GM23338 (cell line): ENCODE measurements at regions not wholly inside any gene's neighbourhood (a gene's known extent, or its start where the extent isn't known, plus 50 kb on each side); places are given as distances from the start of the nearest gene placed in this dataset.

Source experiments
- ATAC-seq: fragments of 200-7000 bp; cut with Tn5 transposase; 3 replicates; pipeline ENCODE4 v1.9.1; 2020
- DNase-seq: peaks from one replicate; pipeline ENCODE4 v3.0.0-alpha.2; 2015; ENCODE audit warnings: low spot score
- H2AFZ ChIP-seq: fragments of 200-600 bp; sonication (generic); 2 replicates; pipeline ENCODE4 v1.8.0; 2016; ENCODE audit warnings: antibody characterized with exemption, mild to moderate bottlenecking, moderate library complexity
- H3F3A ChIP-seq: fragments of 200-600 bp; sonication (generic); replicated peaks from 2 replicates; pipeline ENCODE4 v1.8.0; 2017; ENCODE audit warnings: antibody characterized with exemption, mixed run types, low read depth
- H3K27ac ChIP-seq: fragments of 200-600 bp; sonication (generic); 2 replicates; pipeline ENCODE4 v1.6.1; 2016; ENCODE audit warnings: low read depth
- H3K27me3 ChIP-seq: fragments of 200-600 bp; sonication (generic); 2 replicates; pipeline ENCODE4 v1.8.0; 2016; ENCODE audit warnings: mild to moderate bottlenecking, mixed run types, moderate library complexity; ENCODE audit not compliant: insufficient read depth
- H3K36me3 ChIP-seq: fragments of 200-600 bp; sonication (generic); 2 replicates; pipeline ENCODE4 v1.8.0; 2016; ENCODE audit warnings: mild to moderate bottlenecking; ENCODE audit not compliant: insufficient read depth
- H3K4me1 ChIP-seq: fragments of 200-600 bp; sonication (generic); 2 replicates; pipeline ENCODE4 v1.8.0; 2016; ENCODE audit warnings: mild to moderate bottlenecking, moderate library complexity; ENCODE audit not compliant: insufficient read depth
- H3K4me2 ChIP-seq: fragments of 200-600 bp; sonication (generic); 2 replicates; pipeline ENCODE4 v1.7.1; 2017; ENCODE audit warnings: mixed run types
- H3K4me3 ChIP-seq: fragments of 200-600 bp; sonication (generic); 2 replicates; pipeline ENCODE4 v1.6.1; 2016; ENCODE audit warnings: mixed run types
- H3K79me2 ChIP-seq: fragments of 200-600 bp; sonication (generic); replicated peaks from 2 replicates; pipeline ENCODE4 v1.8.0; 2017; ENCODE audit warnings: mild to moderate bottlenecking; ENCODE audit not compliant: insufficient read depth
- H3K9me2 ChIP-seq: fragments of 200-600 bp; sonication (generic); 2 replicates; pipeline ENCODE4 v1.8.0; 2017; ENCODE audit not compliant: insufficient read depth
- H4K20me1 ChIP-seq: fragments of 200-600 bp; sonication (generic); replicated peaks from 2 replicates; pipeline ENCODE4 v1.8.0; 2017; ENCODE audit warnings: mild to moderate bottlenecking; ENCODE audit not compliant: insufficient read depth
- H3K27ac Mint-ChIP-seq: 2 replicates; pipeline ENCODE4 v1.8.0; 2020; ENCODE audit warnings: inconsistent platforms, mild to moderate bottlenecking, moderate library complexity, mixed read lengths
- H3K27me3 Mint-ChIP-seq: 3 replicates; pipeline ENCODE4 v1.8.0; 2022; ENCODE audit warnings: low read depth, mild to moderate bottlenecking, moderate library complexity, mixed read lengths, inconsistent platforms; ENCODE audit not compliant: insufficient read depth, poor library complexity
- H3K36me3 Mint-ChIP-seq: 3 replicates; pipeline ENCODE4 v1.8.0; 2021; ENCODE audit warnings: low read depth, mild to moderate bottlenecking, inconsistent platforms, moderate library complexity, mixed read lengths
- H3K4me1 Mint-ChIP-seq: 3 replicates; pipeline ENCODE4 v1.8.0; 2020; ENCODE audit warnings: mild to moderate bottlenecking, inconsistent platforms, mixed read lengths
- H3K4me3 Mint-ChIP-seq: 3 replicates; pipeline ENCODE4 v1.8.0; 2021; ENCODE audit warnings: moderate library complexity, mild to moderate bottlenecking, inconsistent platforms, mixed read lengths
- H3K9me3 Mint-ChIP-seq: 3 replicates; pipeline ENCODE4 v1.8.0; 2020; ENCODE audit warnings: moderate library complexity, mild to moderate bottlenecking, inconsistent platforms, mixed read lengths
- EZH2phosphoT487 ChIP-seq: fragments of 200-600 bp; sonication (generic); IDR thresholded peaks from one replicate; pipeline ENCODE4 v1.8.1; 2018; ENCODE audit warnings: antibody characterized with exemption; ENCODE audit not compliant: unreplicated experiment
- ZNF114 ChIP-seq: fragments of 250-450 bp; sonication (Bioruptor Pico); IDR thresholded peaks from 2 replicates; pipeline ENCODE4 v1.5.0; 2020; ENCODE audit warnings: mild to moderate bottlenecking, moderate library complexity
- ZNF331 ChIP-seq: fragments of 250-450 bp; sonication (Bioruptor Pico); IDR thresholded peaks from 2 replicates; pipeline ENCODE4 v1.5.0; 2020; ENCODE audit warnings: low read depth, mild to moderate bottlenecking, moderate library complexity
- TF ChIP-seq, protein P1 (sequence below): fragments of 250-450 bp; sonication (Bioruptor Pico); IDR thresholded peaks from 2 replicates; pipeline ENCODE4 v1.5.0; 2020; ENCODE audit warnings: mild to moderate bottlenecking, moderate library complexity
- TF ChIP-seq, protein P2 (sequence below), 2 experiments: fragments of 200-600 bp in 1 of 2; sonication (generic) in 1 of 2; conservative IDR thresholded peaks; 2 replicates each; pipeline versions ENCODE4 v1.5.1 to v1.6.1; 2016 to 2017; ENCODE audit warnings: antibody characterized with exemption in 2 of 2, low read depth in 2 of 2, mild to moderate bottlenecking in 2 of 2, moderate library complexity in 1 of 2

DNA sequence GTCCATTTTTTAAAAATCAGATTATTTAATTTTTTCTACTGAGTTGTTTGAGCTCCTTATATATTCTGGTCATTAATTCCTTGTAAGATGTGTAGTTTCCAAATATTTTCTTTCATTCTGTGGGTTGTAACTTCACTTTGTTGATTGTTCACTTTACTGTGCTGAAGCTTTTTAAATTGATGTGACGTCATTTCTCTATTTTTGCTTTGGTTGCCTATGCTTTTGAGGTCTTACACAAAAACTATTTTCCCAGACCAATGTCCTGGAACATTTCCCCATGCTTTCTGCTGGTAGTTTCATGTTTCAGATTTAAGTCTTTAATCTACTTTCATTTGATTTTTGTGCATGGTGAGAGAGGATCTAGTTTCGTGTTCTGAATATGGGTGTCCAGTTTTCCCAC lies 753.6 kb downstream of the TRIML1 start:
- H3K27ac ChIP-seq, result no peak overlapping the region
- no peak overlapping the region for H3K4me3 Mint-ChIP-seq
- H3K4me1 ChIP-seq, result no peaks in the 10 kb centered on the region
- H3F3A ChIP-seq, result no peaks in the 10 kb centered on the region
- H3K79me2 ChIP-seq, result no peaks in the 10 kb centered on the region
- no peaks in the 10 kb centered on the region for H4K20me1 ChIP-seq
- no peak overlapping the region for H3K4me2 ChIP-seq
- no peaks in the 10 kb centered on the region for H3K4me1 Mint-ChIP-seq
- TF ChIP-seq, protein P1, sequence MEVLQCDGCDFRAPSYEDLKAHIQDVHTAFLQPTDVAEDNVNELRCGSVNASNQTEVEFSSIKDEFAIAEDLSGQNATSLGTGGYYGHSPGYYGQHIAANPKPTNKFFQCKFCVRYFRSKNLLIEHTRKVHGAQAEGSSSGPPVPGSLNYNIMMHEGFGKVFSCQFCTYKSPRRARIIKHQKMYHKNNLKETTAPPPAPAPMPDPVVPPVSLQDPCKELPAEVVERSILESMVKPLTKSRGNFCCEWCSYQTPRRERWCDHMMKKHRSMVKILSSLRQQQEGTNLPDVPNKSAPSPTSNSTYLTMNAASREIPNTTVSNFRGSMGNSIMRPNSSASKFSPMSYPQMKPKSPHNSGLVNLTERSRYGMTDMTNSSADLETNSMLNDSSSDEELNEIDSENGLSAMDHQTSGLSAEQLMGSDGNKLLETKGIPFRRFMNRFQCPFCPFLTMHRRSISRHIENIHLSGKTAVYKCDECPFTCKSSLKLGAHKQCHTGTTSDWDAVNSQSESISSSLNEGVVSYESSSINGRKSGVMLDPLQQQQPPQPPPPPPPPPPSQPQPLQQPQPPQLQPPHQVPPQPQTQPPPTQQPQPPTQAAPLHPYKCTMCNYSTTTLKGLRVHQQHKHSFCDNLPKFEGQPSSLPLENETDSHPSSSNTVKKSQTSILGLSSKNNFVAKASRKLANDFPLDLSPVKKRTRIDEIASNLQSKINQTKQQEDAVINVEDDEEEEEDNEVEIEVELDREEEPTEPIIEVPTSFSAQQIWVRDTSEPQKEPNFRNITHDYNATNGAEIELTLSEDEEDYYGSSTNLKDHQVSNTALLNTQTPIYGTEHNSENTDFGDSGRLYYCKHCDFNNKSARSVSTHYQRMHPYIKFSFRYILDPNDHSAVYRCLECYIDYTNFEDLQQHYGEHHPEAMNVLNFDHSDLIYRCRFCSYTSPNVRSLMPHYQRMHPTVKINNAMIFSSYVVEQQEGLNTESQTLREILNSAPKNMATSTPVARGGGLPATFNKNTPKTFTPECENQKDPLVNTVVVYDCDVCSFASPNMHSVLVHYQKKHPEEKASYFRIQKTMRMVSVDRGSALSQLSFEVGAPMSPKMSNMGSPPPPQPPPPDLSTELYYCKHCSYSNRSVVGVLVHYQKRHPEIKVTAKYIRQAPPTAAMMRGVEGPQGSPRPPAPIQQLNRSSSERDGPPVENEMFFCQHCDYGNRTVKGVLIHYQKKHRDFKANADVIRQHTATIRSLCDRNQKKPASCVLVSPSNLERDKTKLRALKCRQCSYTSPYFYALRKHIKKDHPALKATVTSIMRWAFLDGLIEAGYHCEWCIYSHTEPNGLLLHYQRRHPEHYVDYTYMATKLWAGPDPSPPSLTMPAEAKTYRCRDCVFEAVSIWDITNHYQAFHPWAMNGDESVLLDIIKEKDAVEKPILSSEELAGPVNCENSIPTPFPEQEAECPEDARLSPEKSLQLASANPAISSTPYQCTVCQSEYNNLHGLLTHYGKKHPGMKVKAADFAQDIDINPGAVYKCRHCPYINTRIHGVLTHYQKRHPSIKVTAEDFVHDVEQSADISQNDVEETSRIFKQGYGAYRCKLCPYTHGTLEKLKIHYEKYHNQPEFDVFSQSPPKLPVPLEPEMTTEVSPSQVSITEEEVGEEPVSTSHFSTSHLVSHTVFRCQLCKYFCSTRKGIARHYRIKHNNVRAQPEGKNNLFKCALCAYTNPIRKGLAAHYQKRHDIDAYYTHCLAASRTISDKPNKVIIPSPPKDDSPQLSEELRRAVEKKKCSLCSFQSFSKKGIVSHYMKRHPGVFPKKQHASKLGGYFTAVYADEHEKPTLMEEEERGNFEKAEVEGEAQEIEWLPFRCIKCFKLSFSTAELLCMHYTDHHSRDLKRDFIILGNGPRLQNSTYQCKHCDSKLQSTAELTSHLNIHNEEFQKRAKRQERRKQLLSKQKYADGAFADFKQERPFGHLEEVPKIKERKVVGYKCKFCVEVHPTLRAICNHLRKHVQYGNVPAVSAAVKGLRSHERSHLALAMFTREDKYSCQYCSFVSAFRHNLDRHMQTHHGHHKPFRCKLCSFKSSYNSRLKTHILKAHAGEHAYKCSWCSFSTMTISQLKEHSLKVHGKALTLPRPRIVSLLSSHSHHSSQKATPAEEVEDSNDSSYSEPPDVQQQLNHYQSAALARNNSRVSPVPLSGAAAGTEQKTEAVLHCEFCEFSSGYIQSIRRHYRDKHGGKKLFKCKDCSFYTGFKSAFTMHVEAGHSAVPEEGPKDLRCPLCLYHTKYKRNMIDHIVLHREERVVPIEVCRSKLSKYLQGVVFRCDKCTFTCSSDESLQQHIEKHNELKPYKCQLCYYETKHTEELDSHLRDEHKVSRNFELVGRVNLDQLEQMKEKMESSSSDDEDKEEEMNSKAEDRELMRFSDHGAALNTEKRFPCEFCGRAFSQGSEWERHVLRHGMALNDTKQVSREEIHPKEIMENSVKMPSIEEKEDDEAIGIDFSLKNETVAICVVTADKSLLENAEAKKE, result no peak
- TF ChIP-seq, protein P2, sequence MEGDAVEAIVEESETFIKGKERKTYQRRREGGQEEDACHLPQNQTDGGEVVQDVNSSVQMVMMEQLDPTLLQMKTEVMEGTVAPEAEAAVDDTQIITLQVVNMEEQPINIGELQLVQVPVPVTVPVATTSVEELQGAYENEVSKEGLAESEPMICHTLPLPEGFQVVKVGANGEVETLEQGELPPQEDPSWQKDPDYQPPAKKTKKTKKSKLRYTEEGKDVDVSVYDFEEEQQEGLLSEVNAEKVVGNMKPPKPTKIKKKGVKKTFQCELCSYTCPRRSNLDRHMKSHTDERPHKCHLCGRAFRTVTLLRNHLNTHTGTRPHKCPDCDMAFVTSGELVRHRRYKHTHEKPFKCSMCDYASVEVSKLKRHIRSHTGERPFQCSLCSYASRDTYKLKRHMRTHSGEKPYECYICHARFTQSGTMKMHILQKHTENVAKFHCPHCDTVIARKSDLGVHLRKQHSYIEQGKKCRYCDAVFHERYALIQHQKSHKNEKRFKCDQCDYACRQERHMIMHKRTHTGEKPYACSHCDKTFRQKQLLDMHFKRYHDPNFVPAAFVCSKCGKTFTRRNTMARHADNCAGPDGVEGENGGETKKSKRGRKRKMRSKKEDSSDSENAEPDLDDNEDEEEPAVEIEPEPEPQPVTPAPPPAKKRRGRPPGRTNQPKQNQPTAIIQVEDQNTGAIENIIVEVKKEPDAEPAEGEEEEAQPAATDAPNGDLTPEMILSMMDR (conservative IDR thresholded peaks at IDR 0.05; ENCODE audit: low read depth in 2 of 2), result no peak
- TF ChIP-seq EZH2phosphoT487, result no peak
- TF ChIP-seq ZNF331 (CRISPR knock-in tag), result no peak
- no peaks in the 10 kb centered on the region for H3K36me3 ChIP-seq
- ATAC-seq, result no peak
- H3K4me3 ChIP-seq, result no peak overlapping the region
- no peaks in the 10 kb centered on the region for H3K27me3 Mint-ChIP-seq
- no peaks in the 10 kb centered on the region for H3K9me2 ChIP-seq
- no peak for DNase-seq
- H3K27me3 ChIP-seq, result no peaks in the 10 kb centered on the region
- peaks cover 9% of the 10 kb centered on the region for H3K9me3 Mint-ChIP-seq
- peaks cover 6% of the 10 kb centered on the region; the same call in 1 of the 3 replicates for H3K36me3 Mint-ChIP-seq
- H2AFZ ChIP-seq, result no peak overlapping the region
- no peak overlapping the region for H3K27ac Mint-ChIP-seq

DNA sequence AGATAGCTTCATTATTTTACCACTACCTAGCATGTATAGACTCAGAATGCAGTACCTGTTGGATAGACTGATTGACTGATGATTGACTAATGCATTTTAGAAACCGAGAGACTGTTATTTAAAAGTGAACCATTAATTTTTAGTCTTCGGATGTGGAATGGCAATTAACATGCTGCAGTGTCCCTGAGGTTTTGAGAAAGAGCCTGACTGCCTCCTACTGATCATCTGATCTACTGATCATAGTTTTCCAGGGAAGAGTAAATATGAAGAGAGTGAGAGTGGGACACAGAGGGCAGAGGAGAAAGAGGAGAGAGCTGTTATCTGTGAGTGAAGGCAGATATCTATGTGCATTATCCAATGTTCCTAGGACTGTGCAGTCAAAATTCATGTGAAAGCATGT lies 764.7 kb downstream of the TRIML1 start:
- H3K9me2 ChIP-seq, result no peaks in the 10 kb centered on the region
- no peak overlapping the region for H2AFZ ChIP-seq
- H3K4me3 ChIP-seq, result no peak overlapping the region
- H3F3A ChIP-seq, result no peaks in the 10 kb centered on the region
- Mint-ChIP-seq H3K4me3 (no peak overlapping the region), H3K4me1 (no peaks in the 10 kb centered on the region), H3K27me3 (no peaks in the 10 kb centered on the region), H3K27ac (no peak overlapping the region), H3K9me3 (peaks cover 13% of the 10 kb centered on the region), H3K36me3 (peaks cover 10% of the 10 kb centered on the region; the same call in 2 of the 3 replicates)
- ATAC-seq (no peak), DNase-seq (peak; percentile 3)
- H3K79me2 ChIP-seq, result no peaks in the 10 kb centered on the region
- H3K4me1 ChIP-seq, result no peaks in the 10 kb centered on the region; the same call in 1 of the 2 replicates
- no peak overlapping the region for H3K4me2 ChIP-seq
- H4K20me1 ChIP-seq, result no peaks in the 10 kb centered on the region
- TF ChIP-seq, protein P2 (conservative IDR thresholded peaks at IDR 0.05; ENCODE audit: low read depth in 2 of 2), result peak in 1 of 2 experiments; percentile 49; a peak in 3 of 4 replicates
- no peak for TF ChIP-seq ZNF114
- H3K27ac ChIP-seq, result no peak overlapping the region
- H3K36me3 ChIP-seq, result no peaks in the 10 kb centered on the region
- H3K27me3 ChIP-seq, result no peaks in the 10 kb centered on the region
